ENCODE measurements at regions not wholly inside any gene's neighbourhood (a gene's known extent, or its start where the extent isn't known, plus 50 kb on each side); places are given as distances from the start of the nearest gene placed in this dataset.

GRCh38 chr10:4723860-4724259, 102.1 kb upstream of the AKR1E2 start:
- no peak for TF ChIP-seq CTCF (conservative IDR thresholded peaks at IDR 0.05; ENCODE audit: low read depth, low read length)
- TF ChIP-seq EZH2 (IDR thresholded peaks at IDR 0.05; ENCODE audit: low read length, unreplicated experiment): no peak

All from PC-3 (cell line).